ENCODE measurements at regions not wholly inside any gene's neighbourhood (a gene's known extent, or its start where the extent isn't known, plus 50 kb on each side); places are given as distances from the start of the nearest gene placed in this dataset.

GRCh38 chrX:40385256-40385655 lies 195.5 kb upstream of the ATP6AP2 start:
- H3K4me1 ChIP-seq (replicated peaks in 1 of 2): no peaks in the 10 kb centered on the region
- DNase-seq: no peak
- intact Hi-C loops (cut with DNase I): no loop called here
- no peak for TF ChIP-seq POLR2A (IDR thresholded peaks at IDR 0.05)
- no peak for TF ChIP-seq CTCF (IDR thresholded peaks at IDR 0.05)
- H3K27me3 ChIP-seq: no peaks in the 10 kb centered on the region
- no peaks in the 10 kb centered on the region for H3K9me3 ChIP-seq (replicated peaks in 1 of 3)
- 64 to 90% (median 84%) methylated on average over 10 of the region's 10 CpGs for WGBS, 4 donors
- H3K36me3 ChIP-seq (replicated peaks in 1 of 2): no peaks in the 10 kb centered on the region
- H3K27ac ChIP-seq: no peak overlapping the region
- no peak overlapping the region for H3K4me3 ChIP-seq

GRCh38 chrX:40383969-40384368 lies 196.8 kb upstream of the ATP6AP2 start:
- peak in 3 of 7 donors; percentile 13 to 33 (median 22) for DNase-seq
- WGBS, 4 donors: 64 to 86% (median 69%) methylated on average over 2 to 4 of the region's 4 CpGs; no CpG with 5 or more reads in 1 of the 4 donors
- H3K9me3 ChIP-seq (replicated peaks in 1 of 3): no peaks in the 10 kb centered on the region
- H3K27me3 ChIP-seq: no peaks in the 10 kb centered on the region
- no peaks in the 10 kb centered on the region for H3K36me3 ChIP-seq (replicated peaks in 1 of 2)
- no peak for TF ChIP-seq CTCF (IDR thresholded peaks at IDR 0.05)
- no peak for TF ChIP-seq POLR2A (IDR thresholded peaks at IDR 0.05)
- H3K4me3 ChIP-seq: no peak overlapping the region
- H3K27ac ChIP-seq: no peak overlapping the region
- intact Hi-C loops (cut with DNase I): no loop called here
- H3K4me1 ChIP-seq (replicated peaks in 1 of 2): no peaks in the 10 kb centered on the region

- intact Hi-C loops (cut with DNase I): no loop called here
- Histone ChIP-seq H3K9me3 (replicated peaks in 1 of 3) (no peaks in the 10 kb centered on the region), H3K4me3 (no peak overlapping the region), H3K36me3 (replicated peaks in 1 of 2) (no peaks in the 10 kb centered on the region), H3K27ac (no peak overlapping the region), H3K27me3 (no peaks in the 10 kb centered on the region), H3K4me1 (replicated peaks in 1 of 2) (no peaks in the 10 kb centered on the region)
- 60 to 70% (median 63%) methylated on average over 6 of the region's 6 CpGs for WGBS, 4 donors
- no peak for TF ChIP-seq POLR2A (IDR thresholded peaks at IDR 0.05)
- TF ChIP-seq CTCF (IDR thresholded peaks at IDR 0.05): no peak
- no peak for DNase-seq
Measured at GRCh38 chrX:40383360-40383759, 197.4 kb upstream of the ATP6AP2 start.

GRCh38 chrX:40380655-40381488 lies 199.9 kb upstream of the ATP6AP2 start:
- Histone ChIP-seq H3K36me3 (replicated peaks in 1 of 2) (no peaks in the 10 kb centered on the region), H3K27ac (no peak overlapping the region), H3K27me3 (no peaks in the 10 kb centered on the region), H3K4me3 (no peak overlapping the region), H3K4me1 (replicated peaks in 1 of 2) (no peaks in the 10 kb centered on the region), H3K9me3 (replicated peaks in 1 of 3) (no peaks in the 10 kb centered on the region)
- 53 to 91% (median 76%) methylated on average over 6 to 16 of the region's 16 CpGs for WGBS, 4 donors
- intact Hi-C loops (cut with DNase I): no loop called here
- no peak for DNase-seq
- TF ChIP-seq CTCF (IDR thresholded peaks at IDR 0.05) (no peak), POLR2A (IDR thresholded peaks at IDR 0.05) (no peak)

Data from adrenal gland (tissue), 9 donors.